Parathyroid adenoma (tissue), 2 donors: ENCODE measurements at regions not wholly inside any gene's neighbourhood (a gene's known extent, or its start where the extent isn't known, plus 50 kb on each side); places are given as distances from the start of the nearest gene placed in this dataset.

Experiments
- H2AFZ ChIP-seq: fragments of 300-600 bp; sonication (generic); one replicate; pipeline ENCODE4 v1.7.0; 2017; ENCODE audit warnings: antibody characterized with exemption, mild to moderate bottlenecking
- H3K27ac ChIP-seq: fragments of 300-600 bp; sonication (generic); one replicate; pipeline ENCODE4 v1.7.0; 2017
- H3K27me3 ChIP-seq: fragments of 300-600 bp; sonication (generic); one replicate; pipeline ENCODE4 v1.7.0; 2017; ENCODE audit warnings: low read length; ENCODE audit not compliant: control insufficient read depth, insufficient read depth
- H3K36me3 ChIP-seq: fragments of 300-600 bp; sonication (generic); one replicate; pipeline ENCODE4 v1.7.0; 2017; ENCODE audit warnings: low read length; ENCODE audit not compliant: control insufficient read depth, insufficient read depth
- H3K4me1 ChIP-seq: fragments of 300-600 bp; sonication (generic); one replicate; pipeline ENCODE4 v1.7.0; 2017; ENCODE audit warnings: control low read depth
- H3K4me2 ChIP-seq: fragments of 300-600 bp; sonication (generic); one replicate; pipeline ENCODE4 v1.7.0; 2017; ENCODE audit warnings: low read length
- H3K4me3 ChIP-seq: fragments of 300-600 bp; sonication (generic); one replicate; pipeline ENCODE4 v1.7.0; 2017; ENCODE audit warnings: low read depth, low read length
- H3K79me2 ChIP-seq: fragments of 300-600 bp; sonication (generic); one replicate; pipeline ENCODE4 v1.7.0; 2017; ENCODE audit warnings: control low read depth
- H3K9ac ChIP-seq: fragments of 300-600 bp; sonication (generic); one replicate; pipeline ENCODE4 v1.7.0; 2017; ENCODE audit warnings: mild to moderate bottlenecking
- H3K9me3 ChIP-seq: fragments of 300-600 bp; sonication (generic); one replicate; pipeline ENCODE4 v1.7.0; 2017; ENCODE audit warnings: low read length; ENCODE audit not compliant: control insufficient read depth
- TF ChIP-seq, protein P1 (sequence below): fragments of 300-600 bp; sonication (generic); IDR thresholded peaks from one replicate; pipeline ENCODE4 v1.7.0; 2017; ENCODE audit warnings: antibody characterized with exemption, mild to moderate bottlenecking
- donor health status: primary hyperparathyroidism.

DNA sequence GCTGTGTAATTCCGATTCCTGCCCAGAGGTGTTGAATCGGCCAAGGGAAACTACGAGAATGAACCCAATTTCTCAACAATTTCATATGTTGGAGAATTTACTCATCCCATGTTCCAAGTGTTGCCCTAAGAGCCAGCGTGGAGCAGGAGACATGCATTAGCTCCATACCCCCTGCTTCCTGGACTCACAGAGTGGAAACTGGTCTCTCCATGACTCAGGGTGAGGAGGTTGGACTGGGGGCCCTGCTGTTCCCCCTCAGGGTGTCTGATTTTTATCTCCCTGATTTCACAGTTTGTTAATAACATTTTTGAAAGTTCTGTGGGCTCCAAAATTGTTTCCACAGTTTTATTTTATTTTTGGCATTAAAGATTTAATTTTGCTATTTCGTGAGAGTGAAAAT lies 183.0 kb upstream of the SFRP2 start:
- no peaks in the 10 kb centered on the region for H3K4me1 ChIP-seq

DNA sequence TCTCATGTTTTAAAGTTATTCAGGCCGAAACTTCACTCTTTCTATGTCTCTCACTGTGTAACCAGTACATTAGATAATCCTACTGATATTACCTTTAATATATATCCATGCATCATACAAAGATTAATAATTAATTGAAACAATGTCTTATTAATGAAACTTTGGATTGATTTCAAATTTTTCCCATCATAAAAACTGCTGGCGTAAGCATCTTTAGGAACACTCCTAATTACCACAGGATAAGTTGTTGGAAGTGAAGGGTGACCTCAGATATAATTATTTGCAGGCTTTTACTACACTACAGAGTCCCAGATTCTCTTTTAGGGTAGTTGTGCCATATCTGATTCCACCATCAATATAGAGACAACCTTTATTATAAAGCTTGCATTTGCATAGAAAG lies 181.3 kb upstream of the SFRP2 start:
- TF ChIP-seq, protein P1, sequence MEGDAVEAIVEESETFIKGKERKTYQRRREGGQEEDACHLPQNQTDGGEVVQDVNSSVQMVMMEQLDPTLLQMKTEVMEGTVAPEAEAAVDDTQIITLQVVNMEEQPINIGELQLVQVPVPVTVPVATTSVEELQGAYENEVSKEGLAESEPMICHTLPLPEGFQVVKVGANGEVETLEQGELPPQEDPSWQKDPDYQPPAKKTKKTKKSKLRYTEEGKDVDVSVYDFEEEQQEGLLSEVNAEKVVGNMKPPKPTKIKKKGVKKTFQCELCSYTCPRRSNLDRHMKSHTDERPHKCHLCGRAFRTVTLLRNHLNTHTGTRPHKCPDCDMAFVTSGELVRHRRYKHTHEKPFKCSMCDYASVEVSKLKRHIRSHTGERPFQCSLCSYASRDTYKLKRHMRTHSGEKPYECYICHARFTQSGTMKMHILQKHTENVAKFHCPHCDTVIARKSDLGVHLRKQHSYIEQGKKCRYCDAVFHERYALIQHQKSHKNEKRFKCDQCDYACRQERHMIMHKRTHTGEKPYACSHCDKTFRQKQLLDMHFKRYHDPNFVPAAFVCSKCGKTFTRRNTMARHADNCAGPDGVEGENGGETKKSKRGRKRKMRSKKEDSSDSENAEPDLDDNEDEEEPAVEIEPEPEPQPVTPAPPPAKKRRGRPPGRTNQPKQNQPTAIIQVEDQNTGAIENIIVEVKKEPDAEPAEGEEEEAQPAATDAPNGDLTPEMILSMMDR, result no peak
- Histone ChIP-seq H3K27me3 (no peaks in the 10 kb centered on the region), H3K9me3 (no peaks in the 10 kb centered on the region), H3K36me3 (no peaks in the 10 kb centered on the region), H3K9ac (no peak overlapping the region), H3K4me2 (no peak overlapping the region), H3K27ac (no peak overlapping the region), H3K4me3 (no peak overlapping the region), H3K79me2 (no peaks in the 10 kb centered on the region), H3K4me1 (no peaks in the 10 kb centered on the region), H2AFZ (no peak overlapping the region)

More for the DNA sequence above, 183.0 kb upstream of the SFRP2 start:
- Histone ChIP-seq H3K9ac (no peak overlapping the region), H3K27ac (no peak overlapping the region), H3K79me2 (no peaks in the 10 kb centered on the region), H3K9me3 (no peaks in the 10 kb centered on the region), H2AFZ (no peak overlapping the region), H3K36me3 (no peaks in the 10 kb centered on the region), H3K27me3 (no peaks in the 10 kb centered on the region), H3K4me3 (no peak overlapping the region), H3K4me2 (no peak overlapping the region)
- TF ChIP-seq, protein P1, result no peak

DNA sequence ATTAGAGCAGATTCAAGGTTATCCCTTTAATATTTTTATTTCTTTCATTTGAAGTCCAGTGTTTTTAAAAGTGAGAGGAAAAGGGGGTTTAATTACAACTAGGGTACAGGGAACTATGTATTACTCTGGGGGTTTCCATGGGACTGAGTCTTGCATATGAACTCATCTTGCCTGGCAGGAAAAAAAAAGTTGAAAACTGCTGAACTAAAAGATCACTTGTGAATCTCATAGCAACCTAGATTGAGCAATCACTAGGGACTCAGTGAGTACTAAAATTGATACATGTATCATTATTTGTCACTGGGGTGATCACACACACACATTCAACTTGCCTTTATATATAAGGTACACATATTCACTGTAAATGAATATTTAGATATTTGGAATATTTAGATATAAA lies 180.7 kb upstream of the SFRP2 start:
- Histone ChIP-seq H3K9ac (no peak overlapping the region), H3K9me3 (no peaks in the 10 kb centered on the region), H3K79me2 (no peaks in the 10 kb centered on the region), H2AFZ (no peak overlapping the region), H3K27me3 (no peaks in the 10 kb centered on the region), H3K4me1 (no peaks in the 10 kb centered on the region), H3K4me3 (no peak overlapping the region), H3K27ac (no peak overlapping the region), H3K4me2 (no peak overlapping the region), H3K36me3 (no peaks in the 10 kb centered on the region)
- TF ChIP-seq, protein P1, result no peak

DNA sequence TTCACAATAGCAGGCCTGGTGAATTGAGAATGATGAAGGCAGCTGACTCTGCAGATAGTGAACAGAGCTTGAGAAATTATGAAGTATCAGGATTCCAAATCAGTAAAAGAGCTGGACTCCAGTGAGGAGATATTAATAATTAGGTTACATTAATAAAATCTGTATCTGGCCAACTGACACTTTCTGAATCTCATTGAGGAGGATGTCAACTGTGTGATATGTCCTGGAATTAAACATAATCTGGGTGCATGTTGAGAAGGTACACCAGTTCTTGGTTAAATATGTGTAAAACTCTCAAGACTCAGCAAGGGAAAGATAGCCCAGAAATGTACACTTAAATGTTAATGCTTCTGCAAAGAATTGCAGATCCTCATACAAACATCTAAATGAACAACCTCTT lies 177.8 kb upstream of the SFRP2 start:
- H2AFZ ChIP-seq, result no peak overlapping the region
- H3K9me3 ChIP-seq, result no peaks in the 10 kb centered on the region
- no peaks in the 10 kb centered on the region for H3K27me3 ChIP-seq
- no peak overlapping the region for H3K9ac ChIP-seq
- no peak overlapping the region for H3K27ac ChIP-seq
- H3K4me1 ChIP-seq, result no peaks in the 10 kb centered on the region
- no peak overlapping the region for H3K4me3 ChIP-seq
- no peaks in the 10 kb centered on the region for H3K79me2 ChIP-seq
- TF ChIP-seq, protein P1, result no peak
- no peaks in the 10 kb centered on the region for H3K36me3 ChIP-seq
- H3K4me2 ChIP-seq, result no peak overlapping the region

DNA sequence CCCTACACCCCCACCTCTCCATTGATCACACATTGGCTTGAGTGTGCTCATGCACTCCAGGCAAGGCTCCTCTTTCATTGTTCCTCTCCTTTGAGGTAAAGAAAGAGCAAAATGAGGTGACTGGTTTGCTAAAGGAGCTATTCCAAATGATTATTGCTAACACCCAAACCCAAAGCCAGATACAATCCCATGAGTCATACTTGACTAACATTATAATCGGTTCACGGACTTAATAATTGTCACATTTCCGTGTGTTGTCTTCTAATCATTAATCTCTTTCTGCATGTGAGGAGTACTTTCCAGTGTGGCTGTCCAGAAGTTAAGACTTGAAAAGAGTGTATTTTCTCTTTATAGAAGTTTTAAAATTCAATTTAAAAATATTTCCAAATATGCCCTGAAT lies 174.3 kb upstream of the SFRP2 start:
- H3K27me3 ChIP-seq, result no peaks in the 10 kb centered on the region
- no peaks in the 10 kb centered on the region for H3K9me3 ChIP-seq
- H3K27ac ChIP-seq, result no peak overlapping the region
- H3K79me2 ChIP-seq, result no peaks in the 10 kb centered on the region
- no peak overlapping the region for H3K9ac ChIP-seq
- no peaks in the 10 kb centered on the region for H3K36me3 ChIP-seq
- TF ChIP-seq, protein P1, result no peak
- no peak overlapping the region for H3K4me2 ChIP-seq
- H3K4me1 ChIP-seq, result no peaks in the 10 kb centered on the region
- H3K4me3 ChIP-seq, result no peak overlapping the region
- H2AFZ ChIP-seq, result no peak overlapping the region
